Bronchial epithelial cell (primary cell): ENCODE measurements at regions not wholly inside any gene's neighbourhood (a gene's known extent, or its start where the extent isn't known, plus 50 kb on each side); places are given as distances from the start of the nearest gene placed in this dataset.

Source experiments
- DNase-seq: peaks from one replicate; pipeline ENCODE4 v3.0.0-alpha.2; 2010; ENCODE audit warnings: low read depth
- FAIRE-seq: peaks from 2 replicates; lab custom pipeline; 2011; peaks lifted over from hg19 to GRCh38; lab: Jason Lieb, UNC
- H3K27me3 ChIP-seq: 2 replicates; pipeline ENCODE4 v1.5.1; 2011; ENCODE audit warnings: low read length; ENCODE audit not compliant: control insufficient read depth, insufficient read depth
- H3K36me3 ChIP-seq: 2 replicates; pipeline ENCODE4 v1.5.1; 2011; ENCODE audit warnings: low read length; ENCODE audit not compliant: control insufficient read depth, insufficient read depth
- H3K4me3 ChIP-seq: 2 replicates; pipeline ENCODE4 v1.5.1; 2011; ENCODE audit warnings: mild to moderate bottlenecking, low read depth, low read length, control low read depth
- CTCF ChIP-seq: IDR thresholded peaks from 2 replicates; pipeline ENCODE4 v1.5.1; 2011; ENCODE audit warnings: mild to moderate bottlenecking, moderate library complexity, low read length, control low read depth, inconsistent platforms; ENCODE audit not compliant: insufficient read depth, severe bottlenecking

GRCh38 chr11:69918938-69919650, 99.9 kb upstream of the FGF3 start:
- H3K4me3 ChIP-seq, result no peak overlapping the region
- H3K36me3 ChIP-seq, result no peaks in the 10 kb centered on the region
- peaks cover 2% of the 10 kb centered on the region for H3K27me3 ChIP-seq
- FAIRE-seq, result no peak
- peak; percentile 34 for DNase-seq
- peak; percentile 90 for TF ChIP-seq CTCF

- no peaks in the 10 kb centered on the region for H3K36me3 ChIP-seq
- H3K27me3 ChIP-seq, result peaks cover 2% of the 10 kb centered on the region
- FAIRE-seq, result no peak
- no peak overlapping the region for H3K4me3 ChIP-seq
- TF ChIP-seq CTCF, result no peak
- DNase-seq, result no peak
These were observed 100.6 kb upstream of the FGF3 start for GRCh38 chr11:69919659-69920344.

- H3K27me3 ChIP-seq, result peaks cover 2% of the 10 kb centered on the region
- no peak for DNase-seq
- H3K4me3 ChIP-seq, result no peak overlapping the region
These were observed 101.3 kb upstream of the FGF3 start for GRCh38 chr11:69920345-69921127.

GRCh38 chr11:69921128-69922014, 102.2 kb upstream of the FGF3 start:
- FAIRE-seq (no peak), DNase-seq (no peak)
- H3K36me3 ChIP-seq, result no peaks in the 10 kb centered on the region
- no peak overlapping the region for H3K4me3 ChIP-seq
- peaks cover 2% of the 10 kb centered on the region for H3K27me3 ChIP-seq
- TF ChIP-seq CTCF, result no peak

More at GRCh38 chr11:69920345-69921127, 101.3 kb upstream of the FGF3 start:
- no peak for FAIRE-seq
- no peak for TF ChIP-seq CTCF
- no peaks in the 10 kb centered on the region for H3K36me3 ChIP-seq

- FAIRE-seq, result no peak
- Histone ChIP-seq H3K27me3 (peaks cover 2% of the 10 kb centered on the region), H3K4me3 (no peak overlapping the region), H3K36me3 (no peaks in the 10 kb centered on the region)
- TF ChIP-seq CTCF, result no peak
- DNase-seq, result no peak
These were observed 102.9 kb upstream of the FGF3 start for GRCh38 chr11:69922015-69922595.
